Aorta (tissue), 5 donors: ENCODE measurements at regions not wholly inside any gene's neighbourhood (a gene's known extent, or its start where the extent isn't known, plus 50 kb on each side); places are given as distances from the start of the nearest gene placed in this dataset.
"Not testable (repeated sequence)": the region's sequence is repeated elsewhere in the genome, so short reads cannot be mapped to it uniquely, and the experiment has no call there.

Source experiments
- ATAC-seq: fragments of 200-7000 bp; cut with Tn5 transposase; one replicate; pipeline ENCODE4 v1.9.1; 2022; ENCODE audit warnings: moderate library complexity; ENCODE audit not compliant: low FRiP score
- DNase-seq, 2 donors: peaks; one replicate each; pipeline ENCODE4 v3.0.0-alpha.2; 2020
- H3K27ac ChIP-seq, 2 donors: one replicate each; pipeline ENCODE4 v1.5.1; 2013; ENCODE audit warnings: low read length in 2 of 2, mild to moderate bottlenecking in 2 of 2, moderate library complexity in 2 of 2, control low read depth in 1 of 2, inconsistent platforms in 1 of 2, low read depth in 1 of 2
- H3K27me3 ChIP-seq, 2 donors: one replicate each; pipeline ENCODE4 v1.6.1; 2013; ENCODE audit warnings: control low read depth in 1 of 2, low read length in 1 of 2, mild to moderate bottlenecking in 1 of 2, moderate library complexity in 1 of 2; ENCODE audit not compliant: insufficient read depth in 2 of 2, control insufficient read depth in 1 of 2
- H3K36me3 ChIP-seq, 2 donors: one replicate each; pipeline ENCODE4 v1.6.1; 2013; ENCODE audit warnings: control low read depth in 1 of 2, low read length in 1 of 2, mild to moderate bottlenecking in 1 of 2; ENCODE audit not compliant: insufficient read depth in 2 of 2, control insufficient read depth in 1 of 2
- H3K4me1 ChIP-seq, 2 donors: one replicate each; pipeline ENCODE4 v1.6.1; 2013; ENCODE audit warnings: low read length in 2 of 2, control low read depth in 1 of 2, mild to moderate bottlenecking in 1 of 2, moderate library complexity in 1 of 2; ENCODE audit not compliant: insufficient read depth in 2 of 2, control insufficient read depth in 1 of 2
- H3K4me3 ChIP-seq, 2 donors: one replicate each; pipeline ENCODE4 v1.5.1; 2013; ENCODE audit warnings: low read length in 2 of 2, control low read depth in 1 of 2, mild to moderate bottlenecking in 1 of 2
- H3K9me3 ChIP-seq: one replicate; pipeline ENCODE4 v1.6.1; 2013; ENCODE audit warnings: mild to moderate bottlenecking, low read length; ENCODE audit not compliant: control insufficient read depth
- WGBS, 2 donors: extraction: QIAGEN DNeasy Blood & Tissue Kit; methylation state at CpG; one replicate each; pipeline ENCODE4 v1.1.7; 2013; 5-methylcytosine and 5-hydroxymethylcytosine counted together
- intact Hi-C, 2 donors: fragments of 100-400 bp; cut with DNase I; formaldehyde crosslinking; loops; one replicate each; pipeline versions ENCODE4 v1.14.2 to v1.15.0; 2022
- donor health status: healthy with polysubstance abuse.
- donor health status: Bipolar disorder and iron deficiency.
- donor health status: DM: no; HTN: no; CAD: no.
- donor health status: DM: no; HTN: no; CAD: no.
- donor health status: DM: yes; HTN: yes; CAD: no.

DNA sequence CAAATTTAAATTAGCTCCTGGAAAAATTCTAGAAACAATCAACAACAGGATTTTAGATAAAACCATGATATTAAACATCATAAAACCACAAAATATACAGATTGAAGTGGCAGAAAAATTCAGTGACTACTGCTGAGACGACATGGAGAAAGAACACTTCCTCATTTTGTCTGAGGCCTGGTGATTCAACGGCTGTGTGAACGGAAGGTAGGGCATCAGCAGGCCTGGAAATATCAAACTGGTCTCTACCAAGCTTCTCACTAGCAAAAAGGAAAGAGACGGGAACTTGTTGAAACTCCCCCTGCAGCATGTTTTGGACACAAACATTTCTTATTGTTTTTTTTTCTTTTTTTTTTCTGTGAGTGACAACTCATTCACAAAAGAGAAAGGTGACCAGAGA, 58.0 kb upstream of the AHI1 start:
- H3K36me3 ChIP-seq = no peaks in the 10 kb centered on the region
- no peak overlapping the region for H3K4me3 ChIP-seq
- intact Hi-C loops = no loop called here
- ATAC-seq = no peak
- H3K4me1 ChIP-seq = no peaks in the 10 kb centered on the region
- no peak for DNase-seq
- peaks cover 2% of the 10 kb centered on the region for H3K9me3 ChIP-seq
- H3K27me3 ChIP-seq = no peaks in the 10 kb centered on the region
- H3K27ac ChIP-seq = no peak overlapping the region
- WGBS, 2 donors = 87 to 88% methylated on average over 4 of the region's 4 CpGs

DNA sequence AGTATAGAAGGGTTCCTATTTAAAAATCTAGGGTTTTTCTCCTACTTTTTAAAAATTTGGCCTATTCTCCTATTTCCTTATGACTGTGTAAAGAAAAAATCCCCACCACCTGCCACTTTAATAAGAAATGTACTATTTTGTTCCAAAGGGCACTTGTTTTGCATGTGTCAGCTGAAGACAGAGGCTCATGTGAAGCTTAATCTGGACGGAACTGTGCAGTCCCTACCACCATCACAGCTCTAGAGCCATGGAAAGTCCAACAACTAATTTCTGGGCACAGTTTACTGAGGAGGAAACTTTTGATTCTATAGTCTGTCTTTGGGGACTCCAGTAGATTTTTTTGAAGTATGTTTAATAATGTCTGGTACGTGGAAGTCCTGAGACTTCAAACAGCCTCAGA, 60.0 kb upstream of the AHI1 start:
- WGBS, 2 donors = 90 to 93% methylated on average over 2 of the region's 2 CpGs
- Histone ChIP-seq H3K9me3 (peaks cover 2% of the 10 kb centered on the region), H3K4me3 (no peak overlapping the region), H3K36me3 (no peaks in the 10 kb centered on the region), H3K4me1 (no peaks in the 10 kb centered on the region), H3K27ac (no peak overlapping the region), H3K27me3 (no peaks in the 10 kb centered on the region)
- intact Hi-C loops = no loop called here
- DNase-seq = no peak
- no peak for ATAC-seq

DNA sequence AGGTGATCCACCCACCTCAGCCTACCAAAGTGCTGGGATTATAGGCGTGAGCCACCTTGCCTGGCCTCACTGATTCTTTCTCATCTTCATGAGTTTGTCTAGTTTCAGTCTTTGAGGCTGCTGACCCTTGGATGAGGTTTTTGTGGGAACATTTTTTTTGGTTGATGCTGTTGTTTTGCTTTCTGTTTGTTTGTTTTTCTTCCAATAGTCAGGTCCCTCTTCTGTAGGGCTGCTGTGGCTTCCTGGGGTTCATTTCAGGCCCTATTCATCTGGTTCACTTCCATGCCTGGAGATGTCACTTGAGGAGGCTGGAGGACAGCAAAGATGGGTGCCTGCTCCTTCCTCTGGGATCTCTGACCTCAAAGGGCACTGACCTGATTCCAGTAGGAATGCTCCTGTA, 68.1 kb upstream of the AHI1 start:
- H3K36me3 ChIP-seq, intact Hi-C loops, H3K4me1 ChIP-seq, ATAC-seq, H3K9me3 ChIP-seq, DNase-seq, H3K27me3 ChIP-seq, H3K4me3 ChIP-seq, H3K27ac ChIP-seq: not testable (repeated sequence)
- 94 to 100% methylated on average over 1 of the region's 1 CpG for WGBS, 2 donors

DNA sequence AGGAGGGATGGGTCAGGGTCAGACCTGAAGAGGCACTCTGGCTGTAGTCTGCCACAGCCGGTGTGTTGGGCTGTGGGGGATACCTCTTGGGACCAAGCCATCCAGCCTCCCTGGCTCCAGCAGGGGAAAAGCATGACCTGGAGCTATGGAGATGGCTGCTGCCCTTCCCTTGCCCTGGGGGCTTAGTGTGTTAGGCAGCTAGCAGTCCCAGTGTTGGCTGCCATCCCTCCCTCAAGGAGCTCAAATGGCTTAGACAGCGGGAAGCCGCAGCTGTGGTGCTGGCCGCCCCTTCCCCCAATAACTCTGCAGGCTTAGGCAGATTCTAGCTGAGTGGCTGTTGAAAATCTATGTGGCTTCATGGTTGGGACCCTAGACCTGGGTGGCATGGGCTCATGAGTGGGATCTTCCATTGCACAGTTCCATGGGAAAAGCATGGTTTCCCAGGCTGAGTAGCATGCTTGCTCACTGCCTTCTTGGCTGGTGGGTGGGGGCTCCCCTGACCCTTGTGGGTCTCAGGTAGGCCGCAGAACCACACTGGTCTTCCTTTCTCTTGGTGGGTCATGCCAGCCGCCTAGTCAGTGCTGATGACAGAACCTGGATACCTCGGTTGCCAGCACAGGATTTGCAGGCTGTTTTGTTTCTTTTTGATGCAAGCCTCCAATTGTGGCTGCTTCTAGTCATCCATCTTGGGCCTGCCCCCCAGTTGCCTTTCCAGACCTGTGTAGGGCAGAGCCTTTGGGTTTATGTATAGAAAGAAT, 69.0 kb upstream of the AHI1 start:
- H3K27ac ChIP-seq = no peak overlapping the region
- WGBS, 2 donors = 96% methylated on average over 7 of the region's 7 CpGs
- no peaks in the 10 kb centered on the region for H3K9me3 ChIP-seq
- DNase-seq (no peak), ATAC-seq (no peak)
- H3K27me3 ChIP-seq = no peaks in the 10 kb centered on the region
- intact Hi-C loops = no loop called here
- H3K4me3 ChIP-seq = no peak overlapping the region
- H3K36me3 ChIP-seq = no peaks in the 10 kb centered on the region
- H3K4me1 ChIP-seq = no peaks in the 10 kb centered on the region

DNA sequence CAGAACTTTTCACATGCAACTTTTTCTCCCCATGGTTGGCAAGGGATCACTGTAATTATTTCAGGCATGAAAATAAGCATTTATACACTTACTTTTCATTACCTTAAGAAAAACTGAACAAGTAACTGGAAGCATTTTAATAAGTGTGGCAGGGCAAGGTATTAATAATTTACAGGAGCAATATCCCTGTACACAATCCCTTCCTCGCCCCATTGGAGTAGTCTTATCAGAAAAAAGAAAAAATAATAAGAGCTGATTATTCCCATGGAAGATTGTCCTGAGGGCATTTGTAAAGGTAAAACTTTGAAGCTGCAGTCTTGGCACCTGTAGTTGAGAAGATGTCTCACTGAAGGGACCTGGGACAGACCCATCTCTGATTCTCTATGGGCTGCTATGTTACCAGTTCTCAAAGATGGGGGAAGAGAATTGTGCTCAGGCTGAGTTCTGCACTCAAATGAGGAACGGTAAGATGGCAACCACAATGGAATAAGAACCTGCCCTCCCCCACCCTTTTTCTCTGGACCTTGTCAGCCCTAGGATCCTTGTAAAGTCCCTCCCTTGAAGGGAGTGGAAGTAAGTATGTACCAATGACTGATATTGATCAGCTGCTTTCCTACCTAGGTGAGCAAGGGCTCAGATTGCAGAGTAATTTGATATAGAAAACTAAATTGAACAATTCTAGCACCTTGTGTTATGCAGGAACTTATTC, 70.0 kb upstream of the AHI1 start:
- H3K27me3 ChIP-seq = peaks cover 0 to 3% of the 10 kb centered on the region in 2 donors
- WGBS, 2 donors = 93 to 96% methylated on average over 2 of the region's 2 CpGs
- no peak overlapping the region for H3K4me3 ChIP-seq
- no peaks in the 10 kb centered on the region for H3K9me3 ChIP-seq
- ATAC-seq (no peak), DNase-seq (no peak)
- no peak overlapping the region for H3K27ac ChIP-seq
- H3K36me3 ChIP-seq = no peaks in the 10 kb centered on the region
- H3K4me1 ChIP-seq = no peaks in the 10 kb centered on the region
- intact Hi-C loops = no loop called here

DNA sequence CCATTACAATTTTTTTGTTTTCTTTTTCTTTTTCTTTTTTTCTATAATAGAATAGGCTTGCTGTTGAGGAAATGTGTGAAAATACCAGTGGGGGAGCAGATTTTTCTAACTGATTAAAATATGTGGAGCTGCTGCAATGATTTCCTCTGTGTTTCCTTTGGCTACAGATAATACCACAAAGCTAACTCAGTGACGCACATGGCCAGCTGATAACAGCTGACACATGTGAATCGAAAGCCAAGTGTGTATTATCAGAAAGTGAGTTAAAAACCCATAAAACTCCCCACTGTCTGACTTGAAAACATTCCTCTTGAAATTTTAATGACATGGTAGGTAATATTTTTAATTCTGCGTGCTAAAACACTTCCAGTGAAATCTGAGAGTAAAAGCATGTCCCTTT, 70.8 kb upstream of the AHI1 start:
- peak; percentile 60 for ATAC-seq
- intact Hi-C loops = no loop called here
- 2 to 6% methylated on average over 3 of the region's 3 CpGs for WGBS, 2 donors
- Histone ChIP-seq H3K9me3 (no peaks in the 10 kb centered on the region), H3K36me3 (no peaks in the 10 kb centered on the region), H3K4me1 (no peaks in the 10 kb centered on the region), H3K27ac (no peak overlapping the region), H3K4me3 (no peak overlapping the region), H3K27me3 (peaks cover 0 to 3% of the 10 kb centered on the region in 2 donors)
- DNase-seq = peak in 1 of 2 donors; percentile 45

DNA sequence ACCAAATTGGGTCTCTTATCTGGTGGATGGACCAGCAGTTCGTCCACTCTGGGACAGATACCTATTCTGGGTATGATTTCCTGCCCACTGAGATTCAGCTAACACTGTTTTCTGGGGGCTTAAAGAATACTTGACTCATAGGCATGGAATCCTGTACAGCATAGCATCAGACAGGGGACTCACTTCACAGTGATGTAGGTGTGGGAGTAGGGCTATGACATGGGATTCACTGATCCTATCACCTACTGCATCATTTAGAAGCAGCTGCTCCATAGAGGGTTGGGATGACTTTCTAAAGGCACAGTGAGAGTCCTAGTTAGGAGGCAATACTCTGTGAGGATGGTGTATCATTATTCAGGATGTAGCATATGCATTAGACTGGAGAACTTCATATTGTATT, 74.5 kb upstream of the AHI1 start:
- WGBS, 2 donors = 73 to 76% methylated on average over 1 of the region's 1 CpG
- Histone ChIP-seq H3K4me3 (no peak overlapping the region), H3K27me3 (peaks cover 0 to 3% of the 10 kb centered on the region in 2 donors), H3K27ac (no peak overlapping the region), H3K4me1 (no peaks in the 10 kb centered on the region), H3K9me3 (no peaks in the 10 kb centered on the region), H3K36me3 (no peaks in the 10 kb centered on the region)
- ATAC-seq (no peak), DNase-seq (no peak)
- intact Hi-C loops = loop anchor here in 1 of 2 donors (5.0 kb wide), 1 partner anchor 130 kb away; no protein-coding TSS in a partner anchor

DNA sequence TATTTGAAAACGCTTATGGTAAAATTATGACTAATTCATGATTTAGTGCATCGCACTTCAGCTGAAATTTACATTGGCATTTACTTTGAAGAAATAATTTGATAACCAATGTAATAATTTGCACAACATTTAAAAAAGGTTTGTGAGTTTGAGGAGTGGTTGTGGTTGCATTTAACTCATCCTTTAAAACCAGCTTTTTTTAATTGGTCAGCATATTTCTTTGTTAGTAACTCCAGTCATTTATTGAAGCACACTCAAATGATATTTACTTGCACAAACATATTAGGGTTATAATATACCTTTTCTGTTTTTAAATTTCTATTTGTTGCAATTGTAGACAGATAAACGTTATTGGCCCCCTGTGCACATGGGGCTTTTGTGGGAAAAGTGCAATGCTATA, 78.1 kb upstream of the AHI1 start:
- ATAC-seq = no peak
- intact Hi-C loops = no loop called here
- no peak overlapping the region for H3K4me3 ChIP-seq
- H3K36me3 ChIP-seq = no peaks in the 10 kb centered on the region
- H3K27ac ChIP-seq = no peak overlapping the region
- 84 to 85% methylated on average over 3 of the region's 3 CpGs for WGBS, 2 donors
- peaks cover 0 to 3% of the 10 kb centered on the region in 2 donors for H3K27me3 ChIP-seq
- H3K4me1 ChIP-seq = no peaks in the 10 kb centered on the region
- no peak for DNase-seq
- no peaks in the 10 kb centered on the region for H3K9me3 ChIP-seq

DNA sequence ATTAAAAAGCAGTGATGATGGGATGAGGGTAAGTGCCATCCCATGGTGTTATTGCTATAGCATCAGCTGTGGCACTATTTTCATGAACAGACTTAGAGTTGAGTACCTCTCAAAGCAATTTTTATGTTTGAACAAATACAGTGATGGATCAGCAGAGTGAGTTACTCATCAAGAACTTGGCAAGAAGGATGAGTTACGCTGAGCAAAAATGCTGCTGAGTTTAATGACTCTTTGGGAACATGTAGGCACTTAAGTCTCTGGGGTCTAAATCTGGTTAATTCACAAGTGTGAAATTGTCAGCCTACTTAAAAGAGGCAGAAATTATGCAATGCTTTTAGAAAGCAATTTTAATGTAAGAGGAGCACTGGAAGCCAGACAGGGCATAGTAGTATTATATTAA, 78.5 kb upstream of the AHI1 start:
- Histone ChIP-seq H3K9me3 (no peaks in the 10 kb centered on the region), H3K4me1 (no peaks in the 10 kb centered on the region), H3K4me3 (no peak overlapping the region), H3K27me3 (peaks cover 0 to 3% of the 10 kb centered on the region in 2 donors), H3K27ac (no peak overlapping the region), H3K36me3 (no peaks in the 10 kb centered on the region)
- ATAC-seq = no peak
- intact Hi-C loops = no loop called here
- DNase-seq = no peak
- 79 to 80% methylated on average over 1 of the region's 1 CpG for WGBS, 2 donors
